Spleen (tissue), 11 donors: ENCODE measurements at regions not wholly inside any gene's neighbourhood (a gene's known extent, or its start where the extent isn't known, plus 50 kb on each side); places are given as distances from the start of the nearest gene placed in this dataset.

Source experiments
- DNase-seq: peaks from one replicate; pipeline ENCODE4 v3.0.0-alpha.2; 2020
- H3K27ac ChIP-seq, 8 donors: fragments of 200-600 bp; sonication (generic) in 7 of 8; 1 replicate in 4 of 8; 2 replicates in 4 of 8; pipeline versions ENCODE4 v1.5.0 to v1.8.0; 2016 to 2021; ENCODE audit warnings: inconsistent platforms in 4 of 8, mild to moderate bottlenecking in 4 of 8, moderate library complexity in 1 of 8
- H3K27me3 ChIP-seq, 7 donors: fragments of 200-600 bp; sonication (generic) in 6 of 7; replicated peaks in 1 of 7; 1 replicate in 4 of 7; 2 replicates in 3 of 7; pipeline versions ENCODE4 v1.5.0 to v1.8.0; 2016 to 2021; ENCODE audit warnings: inconsistent platforms in 3 of 7, mild to moderate bottlenecking in 1 of 7
- H3K36me3 ChIP-seq, 6 donors: fragments of 200-600 bp; sonication (generic) in 5 of 6; 1 replicate in 4 of 6; 2 replicates in 2 of 6; pipeline versions ENCODE4 v1.5.0 to v1.8.0; 2016 to 2021; ENCODE audit warnings: inconsistent platforms in 2 of 6
- H3K4me1 ChIP-seq, 6 donors: fragments of 200-600 bp; sonication (generic) in 5 of 6; 1 replicate in 3 of 6; 2 replicates in 3 of 6; pipeline versions ENCODE4 v1.5.0 to v1.8.0; 2016 to 2021; ENCODE audit warnings: inconsistent platforms in 3 of 6
- H3K4me3 ChIP-seq, 8 donors: fragments of 200-600 bp; sonication (generic) in 7 of 8; 1 replicate in 4 of 8; 2 replicates in 4 of 8; pipeline versions ENCODE4 v1.5.0 to v1.8.0; 2016 to 2021; ENCODE audit warnings: inconsistent platforms in 4 of 8, mild to moderate bottlenecking in 4 of 8, moderate library complexity in 2 of 8
- H3K9me3 ChIP-seq, 8 donors: fragments of 200-600 bp; sonication (generic) in 7 of 8; 1 replicate in 4 of 8; 2 replicates in 4 of 8; pipeline versions ENCODE4 v1.5.0 to v1.8.0; 2016 to 2021; ENCODE audit warnings: inconsistent platforms in 4 of 8
- POLR2A ChIP-seq, 3 donors: fragments of 450-650 bp; IDR thresholded peaks; one replicate each; pipeline ENCODE4 v1.5.1; 2017; ENCODE audit warnings: antibody characterized with exemption in 3 of 3, mild to moderate bottlenecking in 1 of 3
- POLR2AphosphoS5 ChIP-seq, 3 donors: sonication (generic); formaldehyde crosslinking; IDR thresholded peaks; one replicate each; pipeline ENCODE4 v1.5.1; 2017; ENCODE audit warnings: antibody characterized with exemption in 3 of 3
- WGBS, 5 donors: extraction: QIAGEN DNeasy Blood & Tissue Kit in 3 of 5; methylation state at CpG; one replicate each; pipeline versions ENCODE4 v1.1.5 to v1.1.7; 2013 to 2018; 5-methylcytosine and 5-hydroxymethylcytosine counted together
- intact Hi-C: fragments of 100-400 bp; cut with DNase I; formaldehyde crosslinking; loops from one replicate; pipeline ENCODE4 v1.15.0; 2023; ENCODE audit warnings: low total_unique reads
- TF ChIP-seq, protein P1 (sequence below), 11 experiments: fragments of 200-600 bp in 7 of 11; fragments of 450-650 bp in 4 of 11; sonication (generic) in 4 of 11; IDR thresholded peaks in 8 of 11; conservative IDR thresholded peaks in 3 of 11; 1 replicate in 7 of 11; 2 replicates in 4 of 11; pipeline versions ENCODE4 v1.4.0 to v1.8.0; 2016 to 2021; ENCODE audit warnings: antibody characterized with exemption in 11 of 11, inconsistent platforms in 4 of 11, mild to moderate bottlenecking in 1 of 11
- donor health status: healthy with polysubstance abuse.
- donor health status: DM: no; HTN: no; CAD: no; lungs with moderate emphysema.
- donor health status: DM: no; HTN: no; CAD: no.
- donor health status: Bipolar disorder and iron deficiency.
- donor health status: healthy.
- donor health status: DM: no; HTN: no; CAD: no.
- donor health status: DM: yes; HTN: yes; CAD: no.

DNA sequence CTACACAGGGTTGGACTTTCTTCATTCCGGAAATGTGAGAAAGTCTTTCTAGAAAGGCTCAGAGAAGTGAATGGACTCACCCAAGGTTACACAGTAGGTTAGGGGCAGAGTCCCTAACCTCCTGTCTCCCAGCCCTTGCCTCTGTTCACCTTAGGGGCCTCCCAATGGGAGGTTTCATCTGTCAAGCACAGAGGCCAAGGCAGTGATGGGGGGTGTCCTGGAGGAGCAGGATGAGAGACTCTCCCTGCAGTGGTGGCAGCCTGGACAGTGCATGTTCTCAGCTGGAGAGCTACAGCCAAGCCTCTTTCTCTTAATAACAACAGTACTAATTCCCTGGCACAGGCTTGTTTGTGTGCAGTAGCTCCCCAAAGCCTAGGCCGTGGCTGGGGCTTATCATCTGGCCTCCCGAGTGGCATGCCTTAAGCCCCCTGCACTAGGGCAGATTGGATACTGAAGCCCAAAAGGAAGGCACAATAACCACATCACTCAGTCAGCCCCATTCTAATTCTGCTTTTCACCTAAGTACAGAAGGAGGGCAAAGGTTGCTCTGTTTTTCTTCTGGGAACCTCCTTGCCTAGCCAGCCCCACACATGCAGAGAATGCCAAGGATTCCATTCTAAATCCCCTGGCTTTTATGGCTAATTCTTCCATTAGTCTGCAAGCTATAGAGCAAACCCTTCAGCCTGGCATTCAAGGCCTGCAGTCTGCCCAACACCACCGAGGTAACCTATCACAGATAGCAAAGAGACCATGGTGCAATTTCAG is 50.2 kb upstream of the XPA start:
- intact Hi-C loops = no loop called here
- no peaks in the 10 kb centered on the region for H3K36me3 ChIP-seq
- WGBS, 5 donors = 71 to 95% (median 78%) methylated on average over 4 of the region's 4 CpGs

DNA sequence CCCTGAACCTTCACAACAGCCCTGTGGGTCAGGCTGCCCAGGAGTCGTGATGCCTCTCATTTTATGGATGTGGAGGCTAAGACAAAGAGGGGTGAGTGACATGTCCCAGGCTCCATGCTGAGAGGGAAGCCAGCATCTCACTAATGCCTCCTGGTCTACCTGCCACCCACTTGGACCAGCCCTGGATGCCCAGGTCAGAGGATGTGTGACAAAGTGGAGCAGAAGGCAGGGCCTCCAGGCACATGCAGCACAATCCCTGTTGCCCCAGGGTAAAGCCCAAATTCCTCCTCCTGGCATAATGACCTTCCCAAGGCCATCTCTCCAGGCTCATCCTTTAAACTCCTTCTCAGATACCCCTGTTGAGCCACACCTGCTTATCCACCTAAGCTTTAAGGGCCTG is 51.4 kb upstream of the XPA start:
- Histone ChIP-seq H3K4me3 (no peak overlapping the region), H3K36me3 (no peaks in the 10 kb centered on the region), H3K27ac (no peak overlapping the region), H3K27me3 (peaks cover 0 to 37% (median 0%) of the 10 kb centered on the region in 7 donors), H3K9me3 (peaks cover 0 to 1% (median 0%) of the 10 kb centered on the region in 8 donors), H3K4me1 (no peaks in the 10 kb centered on the region)
- DNase-seq = no peak
- intact Hi-C loops = no loop called here
- TF ChIP-seq POLR2A (IDR thresholded peaks at IDR 0.05) = no peak
- TF ChIP-seq, protein P1, sequence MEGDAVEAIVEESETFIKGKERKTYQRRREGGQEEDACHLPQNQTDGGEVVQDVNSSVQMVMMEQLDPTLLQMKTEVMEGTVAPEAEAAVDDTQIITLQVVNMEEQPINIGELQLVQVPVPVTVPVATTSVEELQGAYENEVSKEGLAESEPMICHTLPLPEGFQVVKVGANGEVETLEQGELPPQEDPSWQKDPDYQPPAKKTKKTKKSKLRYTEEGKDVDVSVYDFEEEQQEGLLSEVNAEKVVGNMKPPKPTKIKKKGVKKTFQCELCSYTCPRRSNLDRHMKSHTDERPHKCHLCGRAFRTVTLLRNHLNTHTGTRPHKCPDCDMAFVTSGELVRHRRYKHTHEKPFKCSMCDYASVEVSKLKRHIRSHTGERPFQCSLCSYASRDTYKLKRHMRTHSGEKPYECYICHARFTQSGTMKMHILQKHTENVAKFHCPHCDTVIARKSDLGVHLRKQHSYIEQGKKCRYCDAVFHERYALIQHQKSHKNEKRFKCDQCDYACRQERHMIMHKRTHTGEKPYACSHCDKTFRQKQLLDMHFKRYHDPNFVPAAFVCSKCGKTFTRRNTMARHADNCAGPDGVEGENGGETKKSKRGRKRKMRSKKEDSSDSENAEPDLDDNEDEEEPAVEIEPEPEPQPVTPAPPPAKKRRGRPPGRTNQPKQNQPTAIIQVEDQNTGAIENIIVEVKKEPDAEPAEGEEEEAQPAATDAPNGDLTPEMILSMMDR (IDR thresholded peaks at IDR 0.05 in 8 of 11, conservative IDR thresholded peaks at IDR 0.05 in 3 of 11) = no peak
- TF ChIP-seq POLR2AphosphoS5 (IDR thresholded peaks at IDR 0.05) = no peak
- 21 to 58% (median 36%) methylated on average over 1 of the region's 1 CpG for WGBS, 5 donors

More for the DNA sequence above, 50.2 kb upstream of the XPA start:
- no peak for DNase-seq
- no peak overlapping the region for H3K4me3 ChIP-seq
- no peaks in the 10 kb centered on the region for H3K4me1 ChIP-seq
- H3K27ac ChIP-seq = no peak overlapping the region
- TF ChIP-seq POLR2AphosphoS5 (IDR thresholded peaks at IDR 0.05) (no peak), POLR2A (IDR thresholded peaks at IDR 0.05) (no peak)
- TF ChIP-seq, protein P1 (IDR thresholded peaks at IDR 0.05 in 8 of 11, conservative IDR thresholded peaks at IDR 0.05 in 3 of 11) = no peak
- H3K9me3 ChIP-seq = peaks cover 0 to 13% (median 6%) of the 10 kb centered on the region in 8 donors
- peaks cover 0 to 47% (median 0%) of the 10 kb centered on the region in 7 donors for H3K27me3 ChIP-seq

DNA sequence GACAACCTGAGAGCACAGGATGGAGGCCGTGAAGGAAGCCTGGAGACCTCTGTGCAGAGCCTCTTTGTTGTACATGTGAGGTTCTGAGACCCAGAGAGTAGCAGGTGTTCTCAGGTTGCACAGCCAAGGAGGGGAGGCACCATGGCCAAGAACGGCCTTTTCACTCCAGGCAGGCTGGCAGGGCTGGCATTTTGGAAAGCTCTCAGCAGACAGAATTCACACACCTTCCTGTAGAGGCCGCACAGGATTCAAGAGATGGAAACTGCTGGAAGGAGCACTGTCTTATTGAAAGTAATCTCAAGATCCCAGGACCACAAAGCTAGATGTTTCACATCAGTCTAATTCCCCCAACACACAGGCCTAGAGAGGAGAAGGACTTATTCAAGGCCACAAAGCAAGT is 52.8 kb upstream of the XPA start:
- Histone ChIP-seq H3K4me3 (no peak overlapping the region), H3K4me1 (no peaks in the 10 kb centered on the region), H3K27ac (no peak overlapping the region), H3K27me3 (peaks cover 0 to 23% (median 0%) of the 10 kb centered on the region in 7 donors), H3K9me3 (peaks cover 0 to 6% (median 0%) of the 10 kb centered on the region in 8 donors), H3K36me3 (no peaks in the 10 kb centered on the region)
- WGBS, 5 donors = 82 to 86% (median 84%) methylated on average over 3 of the region's 3 CpGs
- intact Hi-C loops = no loop called here
- no peak for TF ChIP-seq POLR2AphosphoS5 (IDR thresholded peaks at IDR 0.05)
- TF ChIP-seq, protein P1 (IDR thresholded peaks at IDR 0.05 in 8 of 11, conservative IDR thresholded peaks at IDR 0.05 in 3 of 11) = no peak
- no peak for DNase-seq

DNA sequence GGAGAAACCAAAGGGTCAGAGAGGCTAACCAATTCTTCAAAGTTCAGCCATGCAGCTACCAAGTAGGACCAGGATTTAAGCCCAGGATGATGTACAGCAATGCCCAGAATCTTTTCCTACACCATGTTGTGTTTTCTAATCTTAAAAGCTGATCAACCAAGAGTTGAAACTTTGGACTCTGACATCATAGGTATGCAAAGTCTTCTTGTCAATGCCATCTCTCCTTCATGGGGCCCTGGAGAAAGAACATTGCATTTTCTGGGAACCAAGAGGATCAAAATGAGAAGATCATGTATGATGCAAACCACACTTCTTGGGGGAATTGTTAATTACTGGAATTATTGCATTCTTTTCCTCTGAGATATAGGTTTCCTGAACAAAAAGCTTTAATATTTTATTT is 54.4 kb upstream of the XPA start:
- Histone ChIP-seq H3K36me3 (no peaks in the 10 kb centered on the region), H3K9me3 (peaks cover 0 to 8% (median 0%) of the 10 kb centered on the region in 8 donors), H3K4me1 (no peaks in the 10 kb centered on the region), H3K27ac (no peak overlapping the region), H3K27me3 (peaks cover 0 to 6% (median 0%) of the 10 kb centered on the region in 7 donors), H3K4me3 (no peak overlapping the region)
- no peak for DNase-seq
- TF ChIP-seq, protein P1 (IDR thresholded peaks at IDR 0.05 in 8 of 11, conservative IDR thresholded peaks at IDR 0.05 in 3 of 11) = no peak
- TF ChIP-seq POLR2AphosphoS5 (IDR thresholded peaks at IDR 0.05) (no peak), POLR2A (IDR thresholded peaks at IDR 0.05) (no peak)
- intact Hi-C loops = no loop called here
